ENCODE measurements at regions not wholly inside any gene's neighbourhood (a gene's known extent, or its start where the extent isn't known, plus 50 kb on each side); places are given as distances from the start of the nearest gene placed in this dataset.

GRCh38 chr2:20884829-20885228, 61.9 kb upstream of the LDAH start (continued):
- TF ChIP-seq FEZF1 (tag by site-specific recombination; IDR thresholded peaks at IDR 0.05): no peak

- Histone ChIP-seq H3K27ac (ENCODE audit: extremely low read depth, low read depth, low read length) (no peak overlapping the region), H3K36me3 (ENCODE audit: control insufficient read depth in 2 of 2, insufficient read depth in 1 of 2, low read length in 2 of 2) (no peaks in the 10 kb centered on the region), H3K9me3 (ENCODE audit: control insufficient read depth, insufficient read depth, low read depth, low read length) (no peaks in the 10 kb centered on the region), H3K4me1 (ENCODE audit: control insufficient read depth, insufficient read depth, low read length) (no peaks in the 10 kb centered on the region), H3K4me3 (ENCODE audit: low read depth, low read length) (no peak overlapping the region)
- ChIA-PET CTCF (interaction anchor here (0.5 kb wide), 1 partner anchor 30 kb away, joined by 4 read pairs; no protein-coding TSS in a partner anchor), POLR2A (no interaction called here)
- TF ChIP-seq ZNF473 (tag by site-specific recombination; IDR thresholded peaks at IDR 0.05) (no peak), ZBTB49 (tag by site-specific recombination; IDR thresholded peaks at IDR 0.05; ENCODE audit: low read depth) (no peak), SP3 (tag by site-specific recombination; IDR thresholded peaks at IDR 0.05) (no peak), SALL2 (tag by site-specific recombination; IDR thresholded peaks at IDR 0.05; ENCODE audit: borderline replicate concordance) (no peak), KLF17 (tag by site-specific recombination; IDR thresholded peaks at IDR 0.05) (no peak), ZNF26 (tag by site-specific recombination; IDR thresholded peaks at IDR 0.05) (no peak), ZNF184 (tag by site-specific recombination; IDR thresholded peaks at IDR 0.05) (no peak), ZNF175 (tag by site-specific recombination; IDR thresholded peaks at IDR 0.05) (no peak), SETDB1 (IDR thresholded peaks at IDR 0.05; ENCODE audit: insufficient read length, low read length) (no peak), ZFHX2 (tag by site-specific recombination; conservative IDR thresholded peaks at IDR 0.05) (no peak), ZFP41 (tag by site-specific recombination; IDR thresholded peaks at IDR 0.05; ENCODE audit: borderline replicate concordance) (no peak), ZNF561 (tag by site-specific recombination; IDR thresholded peaks at IDR 0.05; ENCODE audit: borderline replicate concordance) (no peak), ZSCAN5A (tag by site-specific recombination; IDR thresholded peaks at IDR 0.05) (no peak), RBAK (tag by site-specific recombination; IDR thresholded peaks at IDR 0.05) (no peak), ZNF488 (tag by site-specific recombination; IDR thresholded peaks at IDR 0.05) (no peak), ZNF112 (tag by site-specific recombination; IDR thresholded peaks at IDR 0.05) (no peak), ZNF2 (tag by site-specific recombination; IDR thresholded peaks at IDR 0.05) (no peak), SCRT1 (tag by site-specific recombination; IDR thresholded peaks at IDR 0.05; ENCODE audit: borderline replicate concordance) (no peak), IKZF3 (tag by site-specific recombination; IDR thresholded peaks at IDR 0.05) (no peak), ZNF600 (tag by site-specific recombination; IDR thresholded peaks at IDR 0.05) (no peak)
These were observed 59.7 kb upstream of the LDAH start for GRCh38 chr2:20882466-20883170.

Data from HEK293 (cell line).